ENCODE measurements at regions not wholly inside any gene's neighbourhood (a gene's known extent, or its start where the extent isn't known, plus 50 kb on each side); places are given as distances from the start of the nearest gene placed in this dataset.
"Not testable (repeated sequence)": the region's sequence is repeated elsewhere in the genome, so short reads cannot be mapped to it uniquely, and the experiment has no call there.

- no peak for DNase-seq
- H3K4me1 ChIP-seq, result no peaks in the 10 kb centered on the region
- H3K4me3 ChIP-seq, result no peak overlapping the region
- no peaks in the 10 kb centered on the region for H3K9me3 ChIP-seq
- no peaks in the 10 kb centered on the region for H3K36me3 ChIP-seq
- no peaks in the 10 kb centered on the region for H3K27me3 ChIP-seq
- H3K27ac ChIP-seq, result no peak overlapping the region
- no peak for TF ChIP-seq CTCF (IDR thresholded peaks at IDR 0.05)
- intact Hi-C loops (cut with DNase I; ENCODE audit: low total_unique reads), result no loop called here
These were observed 226.5 kb upstream of the AKR1E2 start for GRCh38 chr10:4599471-4599870.

- H3K27me3 ChIP-seq; H3K27ac ChIP-seq; H3K9me3 ChIP-seq; DNase-seq; intact Hi-C loops (cut with DNase I; ENCODE audit: low total_unique reads); H3K4me1 ChIP-seq; H3K4me3 ChIP-seq; H3K36me3 ChIP-seq: not testable (repeated sequence)
These were observed 228.1 kb upstream of the AKR1E2 start for GRCh38 chr10:4597898-4598297.

- no peak for DNase-seq
- H3K4me3 ChIP-seq, result no peak overlapping the region
- no peaks in the 10 kb centered on the region for H3K9me3 ChIP-seq
- no peaks in the 10 kb centered on the region for H3K27me3 ChIP-seq
- intact Hi-C loops (cut with DNase I; ENCODE audit: low total_unique reads), result no loop called here
- H3K36me3 ChIP-seq, result no peaks in the 10 kb centered on the region
- no peak for TF ChIP-seq CTCF (IDR thresholded peaks at IDR 0.05)
- no peaks in the 10 kb centered on the region for H3K4me1 ChIP-seq
- no peak overlapping the region for H3K27ac ChIP-seq
These were observed 229.1 kb upstream of the AKR1E2 start for GRCh38 chr10:4596951-4597350.

- no peak for DNase-seq
- no peaks in the 10 kb centered on the region for H3K36me3 ChIP-seq
- no peaks in the 10 kb centered on the region for H3K4me1 ChIP-seq
- H3K27me3 ChIP-seq, result no peaks in the 10 kb centered on the region
- H3K27ac ChIP-seq, result no peak overlapping the region
- no peak overlapping the region for H3K4me3 ChIP-seq
- intact Hi-C loops (cut with DNase I; ENCODE audit: low total_unique reads), result no loop called here
- no peak for TF ChIP-seq CTCF (IDR thresholded peaks at IDR 0.05)
- no peaks in the 10 kb centered on the region for H3K9me3 ChIP-seq
These were observed 230.2 kb upstream of the AKR1E2 start for GRCh38 chr10:4595719-4596319.

- no peak overlapping the region for H3K27ac ChIP-seq
- intact Hi-C loops (cut with DNase I; ENCODE audit: low total_unique reads), result no loop called here
- H3K4me3 ChIP-seq, result no peak overlapping the region
- H3K36me3 ChIP-seq, result no peaks in the 10 kb centered on the region
- no peak for DNase-seq
- no peaks in the 10 kb centered on the region for H3K9me3 ChIP-seq
- no peak for TF ChIP-seq CTCF (IDR thresholded peaks at IDR 0.05)
- H3K4me1 ChIP-seq, result peaks cover 0 to 13% (median 0%) of the 10 kb centered on the region in 4 donors
- H3K27me3 ChIP-seq, result no peaks in the 10 kb centered on the region
These were observed 235.2 kb upstream of the AKR1E2 start for GRCh38 chr10:4590807-4591206.

GRCh38 chr10:4588824-4589223, 237.2 kb upstream of the AKR1E2 start:
- TF ChIP-seq CTCF (IDR thresholded peaks at IDR 0.05), result no peak
- no peak overlapping the region for H3K4me3 ChIP-seq
- H3K4me1 ChIP-seq, result peaks cover 0 to 13% (median 0%) of the 10 kb centered on the region in 4 donors
- no peak for DNase-seq
- intact Hi-C loops (cut with DNase I; ENCODE audit: low total_unique reads), result no loop called here
- no peaks in the 10 kb centered on the region for H3K9me3 ChIP-seq
- H3K36me3 ChIP-seq, result no peaks in the 10 kb centered on the region
- H3K27ac ChIP-seq, result no peak overlapping the region
- no peaks in the 10 kb centered on the region for H3K27me3 ChIP-seq
